ENCODE measurements at regions not wholly inside any gene's neighbourhood (a gene's known extent, or its start where the extent isn't known, plus 50 kb on each side); places are given as distances from the start of the nearest gene placed in this dataset.

- no peaks in the 10 kb centered on the region for H4K20me1 ChIP-seq (ENCODE audit: insufficient read depth, low read length)
- no peak overlapping the region for H3K4me3 ChIP-seq (replicated peaks in 1 of 3; ENCODE audit: insufficient read depth in 1 of 3, low read depth in 2 of 3, low read length in 3 of 3)
- no peak overlapping the region for H2AFZ ChIP-seq (ENCODE audit: low read length)
- CTCF ChIA-PET (ENCODE audit: low intra/inter-chr PET ratio, low total read pairs) = interaction anchor here (0.5 kb wide), 1 partner anchor 335 kb away, joined by 3 read pairs; no protein-coding TSS in a partner anchor
- H3K9me3 ChIP-seq (ENCODE audit: low read length) = no peaks in the 10 kb centered on the region
- no peaks in the 10 kb centered on the region for H3K79me2 ChIP-seq (ENCODE audit: insufficient read depth, low read length)
- no TSS peak for BruUV-seq (replicated peaks)
- H3K9ac ChIP-seq (ENCODE audit: insufficient read depth, low read depth, low read length) = no peak overlapping the region
- intact Hi-C loops (cut with micrococcal nuclease; ENCODE audit: unreplicated experiment) (no loop called here), in situ Hi-C loops (cut with HindIII; ENCODE audit: extremely low pct_ligation_motif_present, low pct_unique_long_range_greater_than_20kb) (loop anchor here (25.0 kb wide), 2 partner anchors 526 to 676 kb away; no protein-coding TSS in a partner anchor)
- POLR2A ChIA-PET = no interaction called here
- 0% methylated on average over 3 of the region's 3 CpGs for WGBS (ENCODE audit: low lambda C conversion rate)
- TF ChIP-seq SNAPC4 (CRISPR knock-in tag; IDR thresholded peaks at IDR 0.05) (no peak), ATF7 (IDR thresholded peaks at IDR 0.05) (peak; percentile 46), ATF7 (CRISPR knock-in tag; IDR thresholded peaks at IDR 0.05) (no peak)
- TF ChIP-seq, protein P1, sequence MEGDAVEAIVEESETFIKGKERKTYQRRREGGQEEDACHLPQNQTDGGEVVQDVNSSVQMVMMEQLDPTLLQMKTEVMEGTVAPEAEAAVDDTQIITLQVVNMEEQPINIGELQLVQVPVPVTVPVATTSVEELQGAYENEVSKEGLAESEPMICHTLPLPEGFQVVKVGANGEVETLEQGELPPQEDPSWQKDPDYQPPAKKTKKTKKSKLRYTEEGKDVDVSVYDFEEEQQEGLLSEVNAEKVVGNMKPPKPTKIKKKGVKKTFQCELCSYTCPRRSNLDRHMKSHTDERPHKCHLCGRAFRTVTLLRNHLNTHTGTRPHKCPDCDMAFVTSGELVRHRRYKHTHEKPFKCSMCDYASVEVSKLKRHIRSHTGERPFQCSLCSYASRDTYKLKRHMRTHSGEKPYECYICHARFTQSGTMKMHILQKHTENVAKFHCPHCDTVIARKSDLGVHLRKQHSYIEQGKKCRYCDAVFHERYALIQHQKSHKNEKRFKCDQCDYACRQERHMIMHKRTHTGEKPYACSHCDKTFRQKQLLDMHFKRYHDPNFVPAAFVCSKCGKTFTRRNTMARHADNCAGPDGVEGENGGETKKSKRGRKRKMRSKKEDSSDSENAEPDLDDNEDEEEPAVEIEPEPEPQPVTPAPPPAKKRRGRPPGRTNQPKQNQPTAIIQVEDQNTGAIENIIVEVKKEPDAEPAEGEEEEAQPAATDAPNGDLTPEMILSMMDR (CRISPR knock-in tag; IDR thresholded peaks at IDR 0.05) = peak; percentile 16; the same call in 1 of the 2 replicates
- no peaks in the 10 kb centered on the region for H3K36me3 ChIP-seq (replicated peaks in 1 of 2; ENCODE audit: control insufficient read depth in 1 of 2, insufficient read depth in 2 of 2, low read length in 2 of 2)
- peak; percentile 47; the same call in 2 of the 3 replicates for ATAC-seq
- H3K4me2 ChIP-seq (ENCODE audit: low read depth, low read length) = no peak overlapping the region
- DNase-seq (ENCODE audit: low spot score) = peak; percentile 6
- H3K27ac ChIP-seq (ENCODE audit: extremely low read length, insufficient read depth, low read length) = no peak overlapping the region
- no peaks in the 10 kb centered on the region for H3K4me1 ChIP-seq (ENCODE audit: insufficient read depth, low read length)
- no peaks in the 10 kb centered on the region for H3K27me3 ChIP-seq (ENCODE audit: control insufficient read depth in 1 of 2, insufficient read depth in 2 of 2, low read length in 2 of 2)
- FAIRE-seq = no peak
Measured at GRCh38 chr6:55963301-55963700, 87.9 kb upstream of the BMP5 start.

All from HepG2 (cell line).